K562 (cell line): ENCODE measurements at regions not wholly inside any gene's neighbourhood (a gene's known extent, or its start where the extent isn't known, plus 50 kb on each side); places are given as distances from the start of the nearest gene placed in this dataset.

ENCODE experiments used
- CEBPZ ChIP-seq: fragments of 150-350 bp; IDR thresholded peaks from 2 replicates; pipeline ENCODE4 v1.6.1; 2014; ENCODE audit warnings: low read depth, mild to moderate bottlenecking, low read length, borderline replicate concordance
- CHD2 ChIP-seq: IDR thresholded peaks from 2 replicates; pipeline ENCODE4 v1.6.1; 2011; ENCODE audit warnings: low read depth, low read length
- CHD4 ChIP-seq: fragments of 200-600 bp; sonication (generic); IDR thresholded peaks from 3 replicates; pipeline ENCODE4 v1.6.1; 2012; ENCODE audit warnings: low read depth, mild to moderate bottlenecking, mixed read lengths, low read length, inconsistent platforms; ENCODE audit not compliant: insufficient read depth, insufficient replicate concordance, poor library complexity, severe bottlenecking
- CREB3 ChIP-seq: fragments of 450-650 bp; conservative IDR thresholded peaks from 2 replicates; pipeline ENCODE4 v1.6.1; 2016; ENCODE audit warnings: missing genetic modification characterization, low read depth, mild to moderate bottlenecking, missing compliant biosample characterization, moderate library complexity
- CTCF ChIP-seq, 3 experiments: IDR thresholded peaks in 2 of 3; conservative IDR thresholded peaks in 1 of 3; 2 replicates each; pipeline ENCODE4 v1.5.1; 2011 to 2012; ENCODE audit warnings: low read length in 3 of 3, mild to moderate bottlenecking in 3 of 3, control low read depth in 2 of 3, improper control_type of control experiment in 1 of 3, inconsistent platforms in 1 of 3, low read depth in 1 of 3, mixed read lengths in 1 of 3, moderate library complexity in 1 of 3; ENCODE audit not compliant: insufficient read depth in 2 of 3
- MEF2A ChIP-seq: IDR thresholded peaks from 2 replicates; pipeline ENCODE4 v1.6.1; 2011; ENCODE audit warnings: low read depth, mild to moderate bottlenecking, low read length, moderate library complexity; ENCODE audit not compliant: control insufficient read depth
- NEUROD1 ChIP-seq: fragments of 150-350 bp; IDR thresholded peaks from 2 replicates; pipeline ENCODE4 v1.6.1; 2014; ENCODE audit warnings: borderline replicate concordance, low read length, low read depth; ENCODE audit not compliant: partially characterized antibody
- PATZ1 ChIP-seq: fragments of 250-450 bp; sonication (Bioruptor Pico); IDR thresholded peaks from 2 replicates; pipeline ENCODE4 v1.5.0; 2020; ENCODE audit warnings: mild to moderate bottlenecking, borderline replicate concordance
- POLR2AphosphoS2 ChIP-seq: IDR thresholded peaks from 2 replicates; pipeline ENCODE4 v1.6.1; 2012; ENCODE audit warnings: low read length, improper control_type of control experiment
- SMARCC2 ChIP-seq: fragments of 450-650 bp; IDR thresholded peaks from 2 replicates; pipeline ENCODE4 v1.6.1; 2017; ENCODE audit warnings: antibody characterized with exemption, moderate library complexity, mild to moderate bottlenecking, low read depth
- ZNF830 ChIP-seq: fragments of 250-450 bp; sonication (Bioruptor Pico); IDR thresholded peaks from 2 replicates; pipeline ENCODE4 v1.5.0; 2021; ENCODE audit warnings: mild to moderate bottlenecking

GRCh38 chr2:180679693-180680092, 300.7 kb upstream of the UBE2E3 start:
- TF ChIP-seq CHD4, result no peak
- TF ChIP-seq CREB3 (tag), result no peak
- no peak for TF ChIP-seq SMARCC2
- no peak for TF ChIP-seq PATZ1 (CRISPR knock-in tag)
- TF ChIP-seq CTCF (IDR thresholded peaks at IDR 0.05 in 2 of 3, conservative IDR thresholded peaks at IDR 0.05 in 1 of 3; ENCODE audit: insufficient read depth in 2 of 3, low read depth in 1 of 3, low read length in 3 of 3), result no peak
- TF ChIP-seq MEF2A, result no peak
- TF ChIP-seq POLR2AphosphoS2, result no peak
- no peak for TF ChIP-seq CEBPZ
- no peak for TF ChIP-seq CHD2
- TF ChIP-seq NEUROD1, result no peak
- no peak for TF ChIP-seq ZNF830
